ENCODE measurements at regions not wholly inside any gene's neighbourhood (a gene's known extent, or its start where the extent isn't known, plus 50 kb on each side); places are given as distances from the start of the nearest gene placed in this dataset.

- TF ChIP-seq, protein P1, sequence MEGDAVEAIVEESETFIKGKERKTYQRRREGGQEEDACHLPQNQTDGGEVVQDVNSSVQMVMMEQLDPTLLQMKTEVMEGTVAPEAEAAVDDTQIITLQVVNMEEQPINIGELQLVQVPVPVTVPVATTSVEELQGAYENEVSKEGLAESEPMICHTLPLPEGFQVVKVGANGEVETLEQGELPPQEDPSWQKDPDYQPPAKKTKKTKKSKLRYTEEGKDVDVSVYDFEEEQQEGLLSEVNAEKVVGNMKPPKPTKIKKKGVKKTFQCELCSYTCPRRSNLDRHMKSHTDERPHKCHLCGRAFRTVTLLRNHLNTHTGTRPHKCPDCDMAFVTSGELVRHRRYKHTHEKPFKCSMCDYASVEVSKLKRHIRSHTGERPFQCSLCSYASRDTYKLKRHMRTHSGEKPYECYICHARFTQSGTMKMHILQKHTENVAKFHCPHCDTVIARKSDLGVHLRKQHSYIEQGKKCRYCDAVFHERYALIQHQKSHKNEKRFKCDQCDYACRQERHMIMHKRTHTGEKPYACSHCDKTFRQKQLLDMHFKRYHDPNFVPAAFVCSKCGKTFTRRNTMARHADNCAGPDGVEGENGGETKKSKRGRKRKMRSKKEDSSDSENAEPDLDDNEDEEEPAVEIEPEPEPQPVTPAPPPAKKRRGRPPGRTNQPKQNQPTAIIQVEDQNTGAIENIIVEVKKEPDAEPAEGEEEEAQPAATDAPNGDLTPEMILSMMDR (IDR thresholded peaks at IDR 0.05) = no peak
- TF ChIP-seq POLR2AphosphoS5 (IDR thresholded peaks at IDR 0.05) = no peak
- no peak for TF ChIP-seq POLR2A (IDR thresholded peaks at IDR 0.05)
- no peak for TF ChIP-seq EP300 (IDR thresholded peaks at IDR 0.05)
Measured at GRCh38 chr4:37749398-37749988, 63.3 kb upstream of the RELL1 start.
